Keratinocyte (primary cell): ENCODE measurements at regions not wholly inside any gene's neighbourhood (a gene's known extent, or its start where the extent isn't known, plus 50 kb on each side); places are given as distances from the start of the nearest gene placed in this dataset.
"Not testable (repeated sequence)": the region's sequence is repeated elsewhere in the genome, so short reads cannot be mapped to it uniquely, and the experiment has no call there.

Source experiments
- CTCF ChIP-seq, 3 experiments: IDR thresholded peaks in 1 of 3; conservative IDR thresholded peaks in 1 of 3; optimal IDR thresholded peaks in 1 of 3; 2 replicates in 2 of 3; 3 replicates in 1 of 3; pipeline versions ENCODE3 to v1.5.1; 2011; ENCODE audit warnings: low read length in 3 of 3, mild to moderate bottlenecking in 3 of 3, moderate library complexity in 2 of 3, control low read depth in 1 of 3, inconsistent platforms in 1 of 3; ENCODE audit not compliant: insufficient read depth in 2 of 3; ENCODE audit errors: extremely low read depth in 1 of 3
- EZH2 ChIP-seq: IDR thresholded peaks from one replicate; pipeline ENCODE4 v1.6.1; 2012; ENCODE audit warnings: inconsistent platforms, mild to moderate bottlenecking, low read length, moderate library complexity

- not testable (repeated sequence) for TF ChIP-seq CTCF (optimal IDR thresholded peaks at IDR 0.05 in 1 of 3, IDR thresholded peaks at IDR 0.05 in 1 of 3, conservative IDR thresholded peaks at IDR 0.05 in 1 of 3; ENCODE audit: extremely low read depth in 1 of 3, insufficient read depth in 2 of 3, low read length in 3 of 3); EZH2
These were observed 135.5 kb upstream of the ANKRD20A1 start for GRCh38 chr9:67723185-67723584.
